ENCODE measurements at regions not wholly inside any gene's neighbourhood (a gene's known extent, or its start where the extent isn't known, plus 50 kb on each side); places are given as distances from the start of the nearest gene placed in this dataset.
"Not testable (repeated sequence)": the region's sequence is repeated elsewhere in the genome, so short reads cannot be mapped to it uniquely, and the experiment has no call there.

DNA sequence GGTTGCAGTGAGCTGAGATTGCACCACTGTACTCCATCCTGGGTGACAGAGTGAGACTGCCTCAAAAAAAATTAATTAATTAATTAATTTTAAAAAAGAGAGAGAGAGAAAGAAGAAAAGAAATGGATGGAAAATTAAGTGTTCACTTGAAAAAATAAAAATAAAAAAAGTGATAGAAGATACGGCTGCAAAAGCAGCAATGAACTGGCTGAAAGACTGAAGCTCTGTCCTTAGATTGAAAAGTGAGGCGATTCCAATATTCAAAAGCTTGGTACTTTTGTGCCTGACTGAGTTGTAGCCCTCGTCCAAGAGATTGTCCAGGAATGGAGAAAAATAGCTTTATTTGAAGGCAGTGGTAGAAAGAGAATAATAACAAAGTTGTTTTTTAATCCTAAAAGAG, 154.6 kb downstream of the ADSS2 start:
- Histone ChIP-seq H3K27ac (ENCODE audit: poor library complexity, severe bottlenecking) (no peak overlapping the region), H3K9me3 (ENCODE audit: severe bottlenecking) (no peaks in the 10 kb centered on the region), H3K36me3 (ENCODE audit: low read depth) (no peaks in the 10 kb centered on the region), H3K4me1 (ENCODE audit: insufficient read depth, poor library complexity, severe bottlenecking) (peaks cover 4% of the 10 kb centered on the region), H3K27me3 (ENCODE audit: insufficient read depth, poor library complexity, severe bottlenecking) (no peaks in the 10 kb centered on the region), H3K4me3 (ENCODE audit: severe bottlenecking) (no peak overlapping the region)
- DNase-seq (ENCODE audit: low spot score): no peak
- TF ChIP-seq, protein P1, sequence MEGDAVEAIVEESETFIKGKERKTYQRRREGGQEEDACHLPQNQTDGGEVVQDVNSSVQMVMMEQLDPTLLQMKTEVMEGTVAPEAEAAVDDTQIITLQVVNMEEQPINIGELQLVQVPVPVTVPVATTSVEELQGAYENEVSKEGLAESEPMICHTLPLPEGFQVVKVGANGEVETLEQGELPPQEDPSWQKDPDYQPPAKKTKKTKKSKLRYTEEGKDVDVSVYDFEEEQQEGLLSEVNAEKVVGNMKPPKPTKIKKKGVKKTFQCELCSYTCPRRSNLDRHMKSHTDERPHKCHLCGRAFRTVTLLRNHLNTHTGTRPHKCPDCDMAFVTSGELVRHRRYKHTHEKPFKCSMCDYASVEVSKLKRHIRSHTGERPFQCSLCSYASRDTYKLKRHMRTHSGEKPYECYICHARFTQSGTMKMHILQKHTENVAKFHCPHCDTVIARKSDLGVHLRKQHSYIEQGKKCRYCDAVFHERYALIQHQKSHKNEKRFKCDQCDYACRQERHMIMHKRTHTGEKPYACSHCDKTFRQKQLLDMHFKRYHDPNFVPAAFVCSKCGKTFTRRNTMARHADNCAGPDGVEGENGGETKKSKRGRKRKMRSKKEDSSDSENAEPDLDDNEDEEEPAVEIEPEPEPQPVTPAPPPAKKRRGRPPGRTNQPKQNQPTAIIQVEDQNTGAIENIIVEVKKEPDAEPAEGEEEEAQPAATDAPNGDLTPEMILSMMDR (IDR thresholded peaks at IDR 0.05; ENCODE audit: poor library complexity, severe bottlenecking): no peak
- ATAC-seq (ENCODE audit: low read depth): no peak

DNA sequence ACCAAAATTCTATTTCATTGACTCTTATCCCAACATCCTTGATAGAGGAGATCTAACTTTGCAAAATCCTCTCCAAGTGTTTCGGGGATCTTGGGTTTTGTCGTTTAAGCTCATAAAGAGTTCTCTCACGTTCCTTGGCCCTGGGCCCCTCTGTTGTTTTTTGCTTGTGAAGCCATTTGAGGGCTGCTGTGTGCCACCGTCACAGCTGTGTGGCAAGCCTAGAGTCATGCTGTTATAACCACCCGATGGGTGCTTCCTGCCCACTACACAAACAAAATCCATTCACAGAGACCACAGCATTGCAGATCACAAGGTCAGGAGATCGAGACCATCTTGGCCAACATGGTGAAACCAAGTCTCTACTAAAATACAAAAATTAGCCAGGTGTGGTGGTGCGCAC, 154.1 kb downstream of the ADSS2 start:
- H3K4me1 ChIP-seq (ENCODE audit: insufficient read depth, poor library complexity, severe bottlenecking): peaks cover 9% of the 10 kb centered on the region
- no peak overlapping the region for H3K27ac ChIP-seq (ENCODE audit: poor library complexity, severe bottlenecking)
- no peak for ATAC-seq (ENCODE audit: low read depth)
- no peak for DNase-seq (ENCODE audit: low spot score)
- no peak overlapping the region for H3K4me3 ChIP-seq (ENCODE audit: severe bottlenecking)
- no peaks in the 10 kb centered on the region for H3K27me3 ChIP-seq (ENCODE audit: insufficient read depth, poor library complexity, severe bottlenecking)
- H3K36me3 ChIP-seq (ENCODE audit: low read depth): no peaks in the 10 kb centered on the region
- H3K9me3 ChIP-seq (ENCODE audit: severe bottlenecking): no peaks in the 10 kb centered on the region
- TF ChIP-seq, protein P1 (IDR thresholded peaks at IDR 0.05; ENCODE audit: poor library complexity, severe bottlenecking): no peak

DNA sequence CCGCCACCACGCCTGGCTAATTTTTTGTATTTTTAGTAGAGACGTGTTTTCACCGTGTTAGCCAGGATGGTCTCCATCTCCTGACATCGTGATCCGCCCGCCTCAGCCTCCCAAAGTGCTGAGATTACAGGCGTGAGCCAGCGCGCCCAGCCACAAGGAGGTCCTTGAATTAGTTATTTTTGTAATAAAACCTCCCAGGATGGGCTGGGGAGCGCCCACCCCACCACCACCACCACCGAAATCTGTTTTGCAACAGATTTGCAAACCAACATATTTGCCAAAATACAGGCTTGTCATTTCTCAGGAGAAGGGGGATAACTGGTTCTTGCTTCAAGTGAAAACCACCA, 151.7 kb downstream of the ADSS2 start:
- H3K9me3 ChIP-seq (ENCODE audit: severe bottlenecking); H3K36me3 ChIP-seq (ENCODE audit: low read depth); DNase-seq (ENCODE audit: low spot score); ATAC-seq (ENCODE audit: low read depth); H3K27me3 ChIP-seq (ENCODE audit: insufficient read depth, poor library complexity, severe bottlenecking); H3K4me3 ChIP-seq (ENCODE audit: severe bottlenecking): not testable (repeated sequence)
- Histone ChIP-seq H3K4me1 (ENCODE audit: insufficient read depth, poor library complexity, severe bottlenecking) (peaks cover 17% of the 10 kb centered on the region), H3K27ac (ENCODE audit: poor library complexity, severe bottlenecking) (peak overlapping the region; percentile 21)

DNA sequence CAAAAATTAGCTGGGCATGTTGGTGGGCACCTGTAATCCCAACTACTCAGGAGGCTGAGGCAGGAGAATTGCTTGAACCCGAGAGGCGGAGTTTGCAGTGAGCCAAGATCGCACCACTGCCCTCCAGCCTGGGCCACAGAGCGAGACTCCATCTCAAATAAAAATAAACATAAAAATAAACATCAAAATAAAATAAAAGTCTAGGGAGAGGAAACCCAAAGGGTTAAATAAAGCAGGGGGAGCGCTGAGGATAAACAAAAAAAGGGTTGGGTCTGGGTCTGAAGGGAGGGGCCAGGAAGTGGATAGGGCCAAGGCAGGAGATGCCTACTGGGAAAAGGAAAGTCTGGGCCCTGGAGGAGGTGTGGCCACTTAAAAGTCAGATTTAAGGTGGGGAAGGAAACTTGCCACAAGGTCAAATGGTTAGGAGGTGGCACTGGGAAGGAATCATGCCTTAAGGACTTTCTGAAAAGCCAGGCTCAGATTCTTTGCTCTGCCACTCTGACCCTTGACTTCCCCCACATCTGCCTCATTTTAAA, 150.0 kb downstream of the ADSS2 start:
- Histone ChIP-seq H3K36me3 (ENCODE audit: low read depth) (no peaks in the 10 kb centered on the region), H3K4me3 (ENCODE audit: severe bottlenecking) (no peak overlapping the region), H3K9me3 (ENCODE audit: severe bottlenecking) (peaks cover 2% of the 10 kb centered on the region), H3K27me3 (ENCODE audit: insufficient read depth, poor library complexity, severe bottlenecking) (no peaks in the 10 kb centered on the region), H3K27ac (ENCODE audit: poor library complexity, severe bottlenecking) (peak overlapping the region; percentile 51), H3K4me1 (ENCODE audit: insufficient read depth, poor library complexity, severe bottlenecking) (peaks cover 17% of the 10 kb centered on the region)
- no peak for DNase-seq (ENCODE audit: low spot score)
- no peak for ATAC-seq (ENCODE audit: low read depth)
- TF ChIP-seq, protein P1 (IDR thresholded peaks at IDR 0.05; ENCODE audit: poor library complexity, severe bottlenecking): no peak

DNA sequence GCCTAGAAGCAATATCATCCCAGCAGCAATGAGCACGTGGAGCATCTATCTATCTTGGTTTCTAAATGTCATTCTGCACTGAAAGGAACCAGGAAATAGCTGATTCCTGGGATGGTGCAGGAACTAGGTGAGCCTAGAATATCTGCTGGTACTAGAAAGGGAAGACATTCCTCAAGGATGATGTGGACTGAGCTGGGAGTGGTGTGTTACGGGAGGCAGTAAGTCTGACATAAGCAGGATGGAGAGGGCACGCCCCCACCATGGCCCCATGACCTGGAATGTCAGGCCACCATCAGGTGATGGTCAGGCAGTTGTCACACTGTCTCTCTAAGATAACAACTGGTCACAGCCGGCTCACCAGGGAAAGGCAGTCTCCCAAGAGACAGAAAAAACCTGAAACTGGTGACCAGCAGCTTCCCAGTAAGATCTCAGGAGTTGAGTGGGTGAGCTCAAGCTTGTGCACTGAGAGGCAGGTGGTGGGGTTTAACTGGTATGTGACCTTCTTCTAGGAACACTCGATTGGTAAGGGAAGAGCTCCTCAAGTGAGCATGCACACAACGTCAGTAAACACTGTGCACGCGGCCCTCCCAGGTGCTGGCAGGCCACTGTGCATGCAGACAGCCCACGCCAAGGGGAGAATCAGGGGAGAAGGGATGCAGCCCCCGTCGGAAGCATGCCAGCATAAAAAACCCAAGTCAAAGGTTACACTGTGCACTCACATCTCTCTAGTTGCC, 148.7 kb downstream of the ADSS2 start:
- peak; percentile 99 for ATAC-seq (ENCODE audit: low read depth)
- H3K27ac ChIP-seq (ENCODE audit: poor library complexity, severe bottlenecking): peak overlapping the region; percentile 51

More for the DNA sequence above, 148.7 kb downstream of the ADSS2 start:
- no peaks in the 10 kb centered on the region for H3K27me3 ChIP-seq (ENCODE audit: insufficient read depth, poor library complexity, severe bottlenecking)
- peaks cover 17% of the 10 kb centered on the region for H3K4me1 ChIP-seq (ENCODE audit: insufficient read depth, poor library complexity, severe bottlenecking)
- no peak overlapping the region for H3K4me3 ChIP-seq (ENCODE audit: severe bottlenecking)
- H3K36me3 ChIP-seq (ENCODE audit: low read depth): no peaks in the 10 kb centered on the region
- DNase-seq (ENCODE audit: low spot score): no peak
- peaks cover 2% of the 10 kb centered on the region for H3K9me3 ChIP-seq (ENCODE audit: severe bottlenecking)
- TF ChIP-seq, protein P1 (IDR thresholded peaks at IDR 0.05; ENCODE audit: poor library complexity, severe bottlenecking): no peak

Measured in RWPE2 (cell line).